NCI-H146 treated with DMSO at 0.1 percent for 48 hours (cell line): ENCODE measurements at regions not wholly inside any gene's neighbourhood (a gene's known extent, or its start where the extent isn't known, plus 50 kb on each side); places are given as distances from the start of the nearest gene placed in this dataset.
"Not testable (repeated sequence)": the region's sequence is repeated elsewhere in the genome, so short reads cannot be mapped to it uniquely, and the experiment has no call there.

Source experiments
- DNase-seq: peaks from one replicate; lab custom pipeline; 2025; ENCODE audit not compliant: unreplicated experiment; lab: John Stamatoyannopoulos, UW

DNA sequence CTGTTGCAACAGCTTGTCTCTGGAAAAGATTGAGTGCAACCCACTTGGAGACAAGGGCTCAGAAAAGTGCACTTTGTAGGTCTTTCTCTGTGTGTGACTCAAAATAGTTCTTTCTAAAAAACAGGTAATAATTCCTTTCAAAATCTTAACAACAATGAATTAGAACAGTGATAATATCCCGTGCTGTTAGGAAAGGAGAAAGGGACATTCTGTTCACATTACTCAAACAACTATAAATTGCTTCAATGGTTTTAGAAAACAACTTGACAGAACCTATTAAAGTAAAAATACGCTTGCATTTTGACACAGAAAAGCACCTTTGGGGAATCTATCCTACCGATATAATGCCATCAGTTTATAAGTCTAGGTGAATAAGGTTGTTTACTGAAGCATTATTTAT is 468.1 kb upstream of the DPP6 start:
- no peak for DNase-seq

GRCh38 chr7:153588586-153588985 is 463.6 kb upstream of the DPP6 start:
- DNase-seq, result no peak

GRCh38 chr7:153590136-153590535 is 462.1 kb upstream of the DPP6 start:
- DNase-seq, result no peak

DNA sequence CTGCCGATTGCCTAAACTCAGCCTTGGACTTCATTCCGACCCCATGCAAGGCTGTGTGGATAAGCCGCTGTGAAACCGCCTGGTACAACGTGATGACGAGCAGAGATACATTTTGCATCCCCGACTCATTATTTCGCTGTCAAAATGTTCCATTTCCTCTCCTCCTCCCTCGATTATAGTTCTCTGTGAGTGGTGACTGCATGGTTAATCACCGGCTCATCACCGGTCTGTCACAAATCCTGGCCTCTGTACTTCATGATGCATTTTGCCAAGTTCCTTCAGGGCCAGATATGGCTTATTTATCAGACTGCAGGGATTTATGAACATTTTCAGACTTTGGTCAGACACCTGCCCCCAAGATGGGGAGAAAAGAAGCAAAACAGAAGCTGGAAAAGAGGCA is 461.6 kb upstream of the DPP6 start:
- DNase-seq, result no peak

DNA sequence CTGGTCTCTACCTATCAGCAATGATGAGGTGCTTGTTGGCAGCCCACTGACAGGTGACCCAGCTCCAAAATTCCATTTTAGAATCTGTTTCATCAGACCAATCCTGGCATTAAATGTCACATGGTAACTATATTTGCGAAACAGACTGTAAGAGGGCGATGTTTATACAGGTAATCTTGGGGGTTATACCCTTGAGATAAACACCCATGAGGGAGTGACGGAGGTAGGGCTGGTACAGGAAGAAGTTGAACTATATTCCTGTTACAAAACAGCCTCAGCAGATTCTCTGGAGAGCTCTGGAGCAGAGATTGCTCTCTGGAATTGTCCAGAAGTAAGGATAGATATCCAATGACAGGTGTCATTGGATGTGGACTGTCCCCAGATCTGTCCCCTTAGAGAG is 444.8 kb upstream of the DPP6 start:
- DNase-seq, result no peak

DNA sequence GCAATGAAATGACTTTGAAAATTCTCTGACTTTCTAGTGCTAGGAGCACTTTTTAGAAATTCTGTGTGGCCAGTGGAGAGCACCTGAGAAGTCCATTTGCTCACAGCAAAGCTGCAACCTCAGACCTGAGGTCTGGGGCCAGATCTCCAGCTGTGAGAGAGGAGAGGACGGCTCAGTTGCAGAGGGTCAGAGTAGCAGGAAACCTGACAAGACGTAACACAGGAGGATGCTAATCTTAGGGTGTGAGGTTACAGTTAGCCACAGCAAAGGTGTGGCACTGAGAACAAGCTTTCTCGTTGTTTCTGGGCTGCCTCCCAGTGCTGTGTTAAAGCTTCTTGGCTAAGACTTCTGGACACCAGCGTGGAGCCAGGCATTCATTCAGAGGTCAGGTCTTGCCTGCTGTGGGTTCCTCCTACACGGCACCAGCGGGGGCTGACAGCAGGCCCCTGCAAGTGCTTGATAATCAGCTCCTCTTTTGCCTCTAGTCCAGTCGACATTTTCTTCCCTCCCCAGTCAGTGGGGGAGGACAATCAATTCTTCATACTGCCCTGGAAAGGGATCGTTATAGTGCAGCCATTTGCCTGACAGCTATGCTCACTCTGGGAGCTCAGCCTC is 435.4 kb upstream of the DPP6 start:
- peak; percentile 65 for DNase-seq

GRCh38 chr7:153627323-153627722 is 424.9 kb upstream of the DPP6 start:
- no peak for DNase-seq

- DNase-seq, result no peak
Observed at GRCh38 chr7:153628406-153628805, 423.8 kb upstream of the DPP6 start.

DNA sequence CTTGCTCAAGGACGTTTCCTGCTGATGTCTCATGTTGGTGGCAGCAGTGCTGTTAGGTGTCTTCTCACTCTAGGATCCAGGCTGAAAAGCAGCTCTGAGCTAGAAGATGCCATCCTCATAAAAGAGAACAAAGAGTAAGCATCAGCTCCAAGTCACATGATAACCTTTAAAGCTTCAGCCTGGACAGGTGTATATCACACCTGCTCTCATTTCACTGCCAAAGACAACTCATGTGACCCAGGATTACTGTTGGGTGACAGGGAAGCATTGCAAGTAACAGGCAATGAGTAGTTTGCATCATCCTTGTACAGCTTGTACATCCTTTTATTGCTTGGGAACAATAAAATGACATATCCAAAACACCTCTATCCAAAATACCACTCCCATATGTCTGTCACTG is 423.4 kb upstream of the DPP6 start:
- DNase-seq, result peak; percentile 83

- DNase-seq, result no peak
Observed at GRCh38 chr7:153638821-153639435, 413.3 kb upstream of the DPP6 start.

- no peak for DNase-seq
Observed at GRCh38 chr7:153640586-153640985, 411.6 kb upstream of the DPP6 start.

DNA sequence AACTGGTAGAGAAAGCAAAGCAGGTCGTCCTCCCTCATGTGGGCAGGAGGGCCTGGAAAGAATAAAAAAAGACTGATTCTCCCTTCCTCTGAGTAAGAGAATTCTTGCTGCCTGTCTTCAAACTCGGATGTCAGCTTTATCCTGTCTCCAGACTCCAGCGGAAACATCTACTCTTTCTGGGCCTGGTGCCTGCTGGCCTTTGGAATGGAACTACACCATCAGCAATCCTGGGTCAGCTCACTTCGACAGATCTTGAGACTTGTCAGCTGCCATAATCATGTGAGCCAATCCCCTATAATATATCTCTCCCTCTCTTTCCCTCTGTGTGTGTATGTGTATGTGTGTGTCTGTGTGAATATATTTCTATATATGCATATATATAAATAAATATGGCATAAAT is 411.0 kb upstream of the DPP6 start:
- no peak for DNase-seq

GRCh38 chr7:153642989-153643388 is 409.2 kb upstream of the DPP6 start:
- no peak for DNase-seq

DNA sequence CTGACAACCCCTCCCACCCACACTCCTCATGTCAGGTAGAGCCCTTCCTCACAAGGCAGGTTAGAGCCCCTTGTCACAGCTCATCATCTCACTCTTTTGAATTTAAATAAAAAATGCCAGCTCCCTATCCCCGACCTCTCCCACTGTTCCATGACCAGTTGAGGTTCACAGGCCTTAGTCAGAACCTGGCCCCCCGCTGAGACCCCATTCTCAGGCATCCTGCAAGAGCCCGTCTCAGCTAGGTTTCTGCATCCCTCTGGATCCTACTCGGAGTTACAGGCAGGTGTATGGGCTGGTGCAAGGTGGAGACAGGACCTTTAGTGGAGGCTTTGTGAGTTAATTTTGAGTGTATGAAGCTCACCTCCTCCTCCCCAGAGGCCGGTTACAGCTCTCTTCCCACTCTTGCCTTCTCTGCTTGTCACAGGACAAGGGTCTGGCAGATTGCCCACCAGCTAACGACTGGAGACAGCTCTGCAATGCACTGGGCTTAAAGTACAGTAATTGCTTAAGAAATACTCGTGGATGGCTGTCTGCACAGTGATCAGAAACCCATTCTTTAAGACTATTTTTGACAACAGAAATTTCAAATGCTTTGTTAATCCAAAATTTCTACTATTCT is 394.9 kb upstream of the DPP6 start:
- peak; percentile 42 for DNase-seq

GRCh38 chr7:153675131-153675530 is 377.1 kb upstream of the DPP6 start:
- no peak for DNase-seq

DNA sequence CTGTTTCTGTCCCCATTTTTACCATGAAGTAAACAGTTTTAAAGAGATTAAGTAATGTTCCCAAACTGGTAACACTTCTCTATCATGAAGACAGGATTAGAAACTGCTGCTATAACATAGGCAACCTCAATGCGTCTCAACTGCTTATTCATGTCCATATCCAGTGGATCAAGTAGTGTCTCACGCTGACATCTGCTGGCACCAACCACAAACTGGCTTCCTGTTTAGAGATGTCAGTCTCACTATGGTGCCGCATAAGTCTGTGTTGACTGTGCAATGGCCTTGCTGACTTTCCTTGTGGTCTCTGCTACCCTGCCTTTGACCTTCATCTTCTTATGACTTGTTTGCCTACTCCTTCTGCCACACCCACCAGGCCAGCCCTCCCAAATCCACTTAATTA is 369.6 kb upstream of the DPP6 start:
- peak; percentile 75 for DNase-seq

DNA sequence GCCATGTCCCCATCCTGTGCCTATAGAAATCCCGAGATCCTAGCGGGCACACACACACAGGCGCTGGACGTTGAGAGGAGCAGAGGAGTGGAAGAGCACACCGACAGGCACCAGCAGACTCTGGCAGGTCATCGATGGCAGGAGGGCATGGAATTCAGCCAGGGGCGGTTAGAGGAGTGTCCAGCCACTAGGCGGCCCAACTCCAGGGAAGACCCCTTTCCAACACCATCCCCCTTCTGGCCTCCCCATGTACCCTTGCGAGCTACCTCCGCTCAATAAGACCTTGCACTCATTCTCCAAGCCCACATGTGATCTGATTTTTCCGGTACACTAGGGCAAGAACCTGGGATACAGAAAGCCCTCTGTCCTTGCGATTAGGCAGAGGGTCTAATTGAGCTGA is 356.0 kb upstream of the DPP6 start:
- no peak for DNase-seq

DNA sequence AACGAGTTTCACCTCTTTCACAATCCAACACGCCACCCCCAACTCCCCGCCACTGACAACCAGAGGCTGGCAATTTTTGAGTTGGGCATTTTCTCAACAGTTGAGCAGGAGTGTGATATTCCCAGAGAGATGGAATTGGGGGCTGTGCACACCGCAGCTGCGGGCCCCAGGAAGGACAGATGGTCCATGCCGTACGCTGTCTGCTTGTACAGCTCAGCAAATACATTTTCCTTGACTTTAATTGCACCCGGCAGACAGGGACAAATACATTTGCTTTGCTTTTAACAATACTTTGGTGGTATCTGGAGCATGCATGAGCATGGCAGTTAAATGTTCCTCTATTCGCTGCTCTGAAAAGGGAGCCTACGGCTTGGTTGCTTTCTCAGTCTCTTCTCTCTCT is 354.2 kb upstream of the DPP6 start:
- peak; percentile 58 for DNase-seq

DNA sequence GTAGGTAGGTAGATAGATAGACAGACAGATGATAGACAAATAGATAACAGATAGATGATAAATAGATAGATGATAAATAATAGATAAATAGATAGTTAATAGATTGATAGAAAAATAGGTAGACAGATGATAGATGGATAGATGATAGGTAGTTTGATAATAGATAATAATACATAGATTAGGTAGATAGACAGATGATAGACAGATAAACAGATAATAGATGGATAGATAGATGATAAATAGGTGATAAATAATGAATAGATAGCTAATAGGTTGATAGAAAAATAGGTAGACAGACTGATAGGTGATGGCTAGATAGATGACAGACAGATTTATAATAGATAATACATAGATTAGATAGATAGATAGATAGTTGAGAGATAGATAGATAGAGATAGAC is 350.5 kb upstream of the DPP6 start:
- no peak for DNase-seq

DNA sequence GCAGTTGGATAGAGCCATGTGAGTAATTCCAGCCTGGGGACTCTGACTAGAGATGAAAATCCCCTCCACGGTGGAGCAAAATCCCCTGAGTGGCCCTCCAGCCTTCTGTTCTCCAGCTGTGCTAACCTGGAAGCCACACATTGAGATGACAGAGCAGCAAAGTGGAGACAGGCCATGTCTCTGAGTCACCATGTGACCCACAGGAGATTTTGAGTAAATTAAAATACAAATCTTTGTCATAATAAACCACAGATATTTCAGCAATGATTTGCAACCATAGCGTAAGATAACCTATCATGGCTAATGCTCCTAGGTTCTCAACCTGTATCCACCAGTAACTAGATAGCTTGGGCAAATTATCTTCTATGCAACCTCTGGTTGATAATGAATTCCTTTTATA is 328.3 kb upstream of the DPP6 start:
- DNase-seq, result not testable (repeated sequence)

DNA sequence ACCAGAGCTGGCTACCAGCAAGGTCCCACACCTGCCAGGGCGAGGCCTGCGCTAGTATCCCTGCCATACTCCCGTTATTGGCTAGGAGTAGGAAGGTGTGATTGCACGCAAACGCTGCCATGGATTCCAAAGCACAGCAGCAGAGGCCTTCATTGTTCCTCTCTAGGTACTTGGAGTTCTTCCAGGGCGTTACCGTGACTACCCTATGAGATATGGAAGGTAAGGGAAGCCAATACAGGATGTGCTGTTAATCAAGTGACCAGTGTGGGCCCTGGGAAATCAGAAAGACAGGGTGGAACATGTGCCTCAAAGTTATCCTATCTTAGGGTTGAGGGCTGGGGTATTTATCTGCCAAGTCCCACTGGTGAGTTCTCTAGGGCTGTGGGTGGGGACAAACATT is 320.7 kb upstream of the DPP6 start:
- DNase-seq, result not testable (repeated sequence)

DNA sequence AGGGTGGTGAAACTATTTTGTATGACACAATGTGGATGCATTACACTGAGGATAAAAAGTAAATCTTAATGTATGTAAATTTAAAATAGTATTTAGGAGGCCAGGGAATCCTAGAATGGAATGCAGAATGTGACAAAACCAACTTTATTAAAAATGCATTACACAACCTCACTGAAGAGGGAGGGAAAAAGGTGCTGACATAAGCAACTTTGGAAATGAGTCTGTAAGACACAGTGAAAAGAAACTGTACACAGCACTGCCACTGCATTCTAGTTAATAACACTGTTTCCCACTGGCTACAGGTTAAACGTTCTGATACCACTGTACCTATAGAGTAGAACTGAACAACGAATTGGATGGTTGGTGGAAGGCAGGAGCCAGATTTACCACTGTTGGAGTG is 308.8 kb upstream of the DPP6 start:
- DNase-seq, result not testable (repeated sequence)

GRCh38 chr7:153747969-153748368 is 304.2 kb upstream of the DPP6 start:
- peak; percentile 54 for DNase-seq
